ENCODE measurements at regions not wholly inside any gene's neighbourhood (a gene's known extent, or its start where the extent isn't known, plus 50 kb on each side); places are given as distances from the start of the nearest gene placed in this dataset.

- Histone ChIP-seq H4K20me1 (ENCODE audit: insufficient read depth, low read length) (no peaks in the 10 kb centered on the region), H3K9me3 (ENCODE audit: low read length) (no peaks in the 10 kb centered on the region; the same call in 1 of the 2 replicates), H3K79me2 (ENCODE audit: insufficient read depth, low read length) (no peaks in the 10 kb centered on the region), H3K4me2 (ENCODE audit: low read depth, low read length) (no peak overlapping the region), H3K27ac (ENCODE audit: extremely low read length, insufficient read depth, low read length) (no peak overlapping the region), H3K36me3 (replicated peaks in 1 of 2; ENCODE audit: control insufficient read depth in 1 of 2, insufficient read depth in 2 of 2, low read length in 2 of 2) (no peaks in the 10 kb centered on the region), H3K4me1 (ENCODE audit: insufficient read depth, low read length) (no peaks in the 10 kb centered on the region), H3K9ac (ENCODE audit: insufficient read depth, low read depth, low read length) (no peak overlapping the region), H3K27me3 (ENCODE audit: control insufficient read depth in 1 of 2, insufficient read depth in 2 of 2, low read length in 2 of 2) (no peaks in the 10 kb centered on the region), H3K4me3 (replicated peaks in 1 of 3; ENCODE audit: insufficient read depth in 1 of 3, low read depth in 2 of 3, low read length in 3 of 3) (no peak overlapping the region), H2AFZ (ENCODE audit: low read length) (no peak overlapping the region)
- POLR2A ChIA-PET = no interaction called here
- TF ChIP-seq, protein P1, sequence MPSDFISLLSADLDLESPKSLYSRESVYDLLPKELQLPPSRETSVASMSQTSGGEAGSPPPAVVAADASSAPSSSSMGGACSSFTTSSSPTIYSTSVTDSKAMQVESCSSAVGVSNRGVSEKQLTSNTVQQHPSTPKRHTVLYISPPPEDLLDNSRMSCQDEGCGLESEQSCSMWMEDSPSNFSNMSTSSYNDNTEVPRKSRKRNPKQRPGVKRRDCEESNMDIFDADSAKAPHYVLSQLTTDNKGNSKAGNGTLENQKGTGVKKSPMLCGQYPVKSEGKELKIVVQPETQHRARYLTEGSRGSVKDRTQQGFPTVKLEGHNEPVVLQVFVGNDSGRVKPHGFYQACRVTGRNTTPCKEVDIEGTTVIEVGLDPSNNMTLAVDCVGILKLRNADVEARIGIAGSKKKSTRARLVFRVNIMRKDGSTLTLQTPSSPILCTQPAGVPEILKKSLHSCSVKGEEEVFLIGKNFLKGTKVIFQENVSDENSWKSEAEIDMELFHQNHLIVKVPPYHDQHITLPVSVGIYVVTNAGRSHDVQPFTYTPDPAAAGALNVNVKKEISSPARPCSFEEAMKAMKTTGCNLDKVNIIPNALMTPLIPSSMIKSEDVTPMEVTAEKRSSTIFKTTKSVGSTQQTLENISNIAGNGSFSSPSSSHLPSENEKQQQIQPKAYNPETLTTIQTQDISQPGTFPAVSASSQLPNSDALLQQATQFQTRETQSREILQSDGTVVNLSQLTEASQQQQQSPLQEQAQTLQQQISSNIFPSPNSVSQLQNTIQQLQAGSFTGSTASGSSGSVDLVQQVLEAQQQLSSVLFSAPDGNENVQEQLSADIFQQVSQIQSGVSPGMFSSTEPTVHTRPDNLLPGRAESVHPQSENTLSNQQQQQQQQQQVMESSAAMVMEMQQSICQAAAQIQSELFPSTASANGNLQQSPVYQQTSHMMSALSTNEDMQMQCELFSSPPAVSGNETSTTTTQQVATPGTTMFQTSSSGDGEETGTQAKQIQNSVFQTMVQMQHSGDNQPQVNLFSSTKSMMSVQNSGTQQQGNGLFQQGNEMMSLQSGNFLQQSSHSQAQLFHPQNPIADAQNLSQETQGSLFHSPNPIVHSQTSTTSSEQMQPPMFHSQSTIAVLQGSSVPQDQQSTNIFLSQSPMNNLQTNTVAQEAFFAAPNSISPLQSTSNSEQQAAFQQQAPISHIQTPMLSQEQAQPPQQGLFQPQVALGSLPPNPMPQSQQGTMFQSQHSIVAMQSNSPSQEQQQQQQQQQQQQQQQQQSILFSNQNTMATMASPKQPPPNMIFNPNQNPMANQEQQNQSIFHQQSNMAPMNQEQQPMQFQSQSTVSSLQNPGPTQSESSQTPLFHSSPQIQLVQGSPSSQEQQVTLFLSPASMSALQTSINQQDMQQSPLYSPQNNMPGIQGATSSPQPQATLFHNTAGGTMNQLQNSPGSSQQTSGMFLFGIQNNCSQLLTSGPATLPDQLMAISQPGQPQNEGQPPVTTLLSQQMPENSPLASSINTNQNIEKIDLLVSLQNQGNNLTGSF (CRISPR knock-in tag; IDR thresholded peaks at IDR 0.05) = no peak
- TF ChIP-seq ATF6 (CRISPR knock-in tag; conservative IDR thresholded peaks at IDR 0.05) (no peak), PITX1 (CRISPR knock-in tag; IDR thresholded peaks at IDR 0.05) (no peak), ZMAT3 (CRISPR knock-in tag; conservative IDR thresholded peaks at IDR 0.05) (no peak), RELA (CRISPR knock-in tag; IDR thresholded peaks at IDR 0.05) (no peak), ZNF615 (CRISPR knock-in tag; IDR thresholded peaks at IDR 0.05; ENCODE audit: borderline replicate concordance) (no peak), HNF4G (IDR thresholded peaks at IDR 0.05; ENCODE audit: borderline replicate concordance, low read depth, low read length) (no peak), HNF4G (CRISPR knock-in tag; IDR thresholded peaks at IDR 0.05; ENCODE audit: borderline replicate concordance, low read depth) (no peak), PAX8 (CRISPR knock-in tag; IDR thresholded peaks at IDR 0.05; ENCODE audit: borderline replicate concordance) (no peak), ZNF557 (CRISPR knock-in tag; IDR thresholded peaks at IDR 0.05) (no peak), SSRP1 (CRISPR knock-in tag; IDR thresholded peaks at IDR 0.05) (no peak)
- CTCF ChIA-PET (ENCODE audit: low intra/inter-chr PET ratio, low total read pairs) = no interaction called here
- no peak for DNase-seq (ENCODE audit: low spot score)
- BruUV-seq (replicated peaks) = no TSS peak
- no peak for ATAC-seq
- intact Hi-C loops (cut with micrococcal nuclease; ENCODE audit: unreplicated experiment) = no loop called here
- 0% methylated on average over 1 of the region's 1 CpG for WGBS (ENCODE audit: low lambda C conversion rate)
- in situ Hi-C loops (cut with HindIII; ENCODE audit: extremely low pct_ligation_motif_present, low pct_unique_long_range_greater_than_20kb) = no loop called here
- FAIRE-seq = no peak
Observed at GRCh38 chr1:104929280-104929679, 1179.6 kb downstream of the AMY1C start.
